ENCODE measurements at regions not wholly inside any gene's neighbourhood (a gene's known extent, or its start where the extent isn't known, plus 50 kb on each side); places are given as distances from the start of the nearest gene placed in this dataset.

DNA sequence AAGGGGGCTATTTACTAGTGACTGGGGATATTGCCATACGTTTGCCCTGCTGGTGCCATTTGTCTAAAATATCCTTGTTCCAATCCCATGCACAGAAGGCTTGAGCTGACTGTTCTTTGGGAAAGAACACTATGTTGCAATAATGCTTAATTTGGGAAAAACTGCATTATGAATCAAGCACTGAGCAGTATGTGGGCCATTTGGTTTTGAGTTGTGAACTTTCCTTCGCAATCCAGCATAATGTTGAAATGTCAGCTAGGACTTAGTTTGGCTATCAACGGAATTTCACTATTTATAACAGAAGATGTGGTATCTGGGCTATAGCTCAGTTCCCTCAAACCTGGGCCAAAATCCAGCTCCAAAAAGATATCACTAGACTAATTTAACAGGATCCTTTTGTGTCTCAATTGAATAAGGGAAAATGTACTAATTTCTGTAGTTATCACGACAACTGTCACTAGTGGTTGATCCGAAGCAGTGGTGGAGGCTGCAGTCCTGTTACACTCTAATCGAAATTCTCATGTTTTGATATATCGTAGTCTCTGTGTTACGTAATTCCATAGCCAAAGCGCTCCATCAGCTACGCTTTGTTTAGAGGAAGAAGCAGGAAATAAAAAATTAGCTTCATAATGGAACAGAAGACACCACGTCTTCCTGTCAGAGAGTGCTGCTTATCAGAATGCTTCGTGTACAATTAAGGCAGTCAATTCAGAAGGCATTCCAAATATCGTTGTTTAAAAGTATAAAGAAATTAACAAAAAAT is 686.8 kb upstream of the SALL3 start:
- TF ChIP-seq CTCF (IDR thresholded peaks at IDR 0.05) (no peak), POLR2A (IDR thresholded peaks at IDR 0.05) (no peak)

All from vagina (tissue), 2 donors.